K562 (cell line): ENCODE measurements at regions not wholly inside any gene's neighbourhood (a gene's known extent, or its start where the extent isn't known, plus 50 kb on each side); places are given as distances from the start of the nearest gene placed in this dataset.

Source experiments
- DDX20 ChIP-seq: fragments of 450-650 bp; IDR thresholded peaks from 2 replicates; pipeline ENCODE4 v1.6.1; 2016; ENCODE audit warnings: missing genetic modification characterization, low read depth, mild to moderate bottlenecking, missing compliant biosample characterization, moderate library complexity
- TF ChIP-seq, protein P1 (sequence below): fragments of 200-600 bp; sonication (generic); IDR thresholded peaks from one replicate; pipeline ENCODE4 v1.6.1; 2012; ENCODE audit warnings: mild to moderate bottlenecking, low read depth, low read length, inconsistent platforms

GRCh38 chr13:84339456-84339855, 457.2 kb upstream of the SLITRK1 start (continued):
- TF ChIP-seq, protein P1, sequence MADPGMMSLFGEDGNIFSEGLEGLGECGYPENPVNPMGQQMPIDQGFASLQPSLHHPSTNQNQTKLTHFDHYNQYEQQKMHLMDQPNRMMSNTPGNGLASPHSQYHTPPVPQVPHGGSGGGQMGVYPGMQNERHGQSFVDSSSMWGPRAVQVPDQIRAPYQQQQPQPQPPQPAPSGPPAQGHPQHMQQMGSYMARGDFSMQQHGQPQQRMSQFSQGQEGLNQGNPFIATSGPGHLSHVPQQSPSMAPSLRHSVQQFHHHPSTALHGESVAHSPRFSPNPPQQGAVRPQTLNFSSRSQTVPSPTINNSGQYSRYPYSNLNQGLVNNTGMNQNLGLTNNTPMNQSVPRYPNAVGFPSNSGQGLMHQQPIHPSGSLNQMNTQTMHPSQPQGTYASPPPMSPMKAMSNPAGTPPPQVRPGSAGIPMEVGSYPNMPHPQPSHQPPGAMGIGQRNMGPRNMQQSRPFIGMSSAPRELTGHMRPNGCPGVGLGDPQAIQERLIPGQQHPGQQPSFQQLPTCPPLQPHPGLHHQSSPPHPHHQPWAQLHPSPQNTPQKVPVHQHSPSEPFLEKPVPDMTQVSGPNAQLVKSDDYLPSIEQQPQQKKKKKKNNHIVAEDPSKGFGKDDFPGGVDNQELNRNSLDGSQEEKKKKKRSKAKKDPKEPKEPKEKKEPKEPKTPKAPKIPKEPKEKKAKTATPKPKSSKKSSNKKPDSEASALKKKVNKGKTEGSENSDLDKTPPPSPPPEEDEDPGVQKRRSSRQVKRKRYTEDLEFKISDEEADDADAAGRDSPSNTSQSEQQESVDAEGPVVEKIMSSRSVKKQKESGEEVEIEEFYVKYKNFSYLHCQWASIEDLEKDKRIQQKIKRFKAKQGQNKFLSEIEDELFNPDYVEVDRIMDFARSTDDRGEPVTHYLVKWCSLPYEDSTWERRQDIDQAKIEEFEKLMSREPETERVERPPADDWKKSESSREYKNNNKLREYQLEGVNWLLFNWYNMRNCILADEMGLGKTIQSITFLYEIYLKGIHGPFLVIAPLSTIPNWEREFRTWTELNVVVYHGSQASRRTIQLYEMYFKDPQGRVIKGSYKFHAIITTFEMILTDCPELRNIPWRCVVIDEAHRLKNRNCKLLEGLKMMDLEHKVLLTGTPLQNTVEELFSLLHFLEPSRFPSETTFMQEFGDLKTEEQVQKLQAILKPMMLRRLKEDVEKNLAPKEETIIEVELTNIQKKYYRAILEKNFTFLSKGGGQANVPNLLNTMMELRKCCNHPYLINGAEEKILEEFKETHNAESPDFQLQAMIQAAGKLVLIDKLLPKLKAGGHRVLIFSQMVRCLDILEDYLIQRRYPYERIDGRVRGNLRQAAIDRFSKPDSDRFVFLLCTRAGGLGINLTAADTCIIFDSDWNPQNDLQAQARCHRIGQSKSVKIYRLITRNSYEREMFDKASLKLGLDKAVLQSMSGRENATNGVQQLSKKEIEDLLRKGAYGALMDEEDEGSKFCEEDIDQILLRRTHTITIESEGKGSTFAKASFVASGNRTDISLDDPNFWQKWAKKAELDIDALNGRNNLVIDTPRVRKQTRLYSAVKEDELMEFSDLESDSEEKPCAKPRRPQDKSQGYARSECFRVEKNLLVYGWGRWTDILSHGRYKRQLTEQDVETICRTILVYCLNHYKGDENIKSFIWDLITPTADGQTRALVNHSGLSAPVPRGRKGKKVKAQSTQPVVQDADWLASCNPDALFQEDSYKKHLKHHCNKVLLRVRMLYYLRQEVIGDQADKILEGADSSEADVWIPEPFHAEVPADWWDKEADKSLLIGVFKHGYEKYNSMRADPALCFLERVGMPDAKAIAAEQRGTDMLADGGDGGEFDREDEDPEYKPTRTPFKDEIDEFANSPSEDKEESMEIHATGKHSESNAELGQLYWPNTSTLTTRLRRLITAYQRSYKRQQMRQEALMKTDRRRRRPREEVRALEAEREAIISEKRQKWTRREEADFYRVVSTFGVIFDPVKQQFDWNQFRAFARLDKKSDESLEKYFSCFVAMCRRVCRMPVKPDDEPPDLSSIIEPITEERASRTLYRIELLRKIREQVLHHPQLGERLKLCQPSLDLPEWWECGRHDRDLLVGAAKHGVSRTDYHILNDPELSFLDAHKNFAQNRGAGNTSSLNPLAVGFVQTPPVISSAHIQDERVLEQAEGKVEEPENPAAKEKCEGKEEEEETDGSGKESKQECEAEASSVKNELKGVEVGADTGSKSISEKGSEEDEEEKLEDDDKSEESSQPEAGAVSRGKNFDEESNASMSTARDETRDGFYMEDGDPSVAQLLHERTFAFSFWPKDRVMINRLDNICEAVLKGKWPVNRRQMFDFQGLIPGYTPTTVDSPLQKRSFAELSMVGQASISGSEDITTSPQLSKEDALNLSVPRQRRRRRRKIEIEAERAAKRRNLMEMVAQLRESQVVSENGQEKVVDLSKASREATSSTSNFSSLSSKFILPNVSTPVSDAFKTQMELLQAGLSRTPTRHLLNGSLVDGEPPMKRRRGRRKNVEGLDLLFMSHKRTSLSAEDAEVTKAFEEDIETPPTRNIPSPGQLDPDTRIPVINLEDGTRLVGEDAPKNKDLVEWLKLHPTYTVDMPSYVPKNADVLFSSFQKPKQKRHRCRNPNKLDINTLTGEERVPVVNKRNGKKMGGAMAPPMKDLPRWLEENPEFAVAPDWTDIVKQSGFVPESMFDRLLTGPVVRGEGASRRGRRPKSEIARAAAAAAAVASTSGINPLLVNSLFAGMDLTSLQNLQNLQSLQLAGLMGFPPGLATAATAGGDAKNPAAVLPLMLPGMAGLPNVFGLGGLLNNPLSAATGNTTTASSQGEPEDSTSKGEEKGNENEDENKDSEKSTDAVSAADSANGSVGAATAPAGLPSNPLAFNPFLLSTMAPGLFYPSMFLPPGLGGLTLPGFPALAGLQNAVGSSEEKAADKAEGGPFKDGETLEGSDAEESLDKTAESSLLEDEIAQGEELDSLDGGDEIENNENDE = no peak
- TF ChIP-seq DDX20 (tag) = no peak
